ENCODE measurements at regions not wholly inside any gene's neighbourhood (a gene's known extent, or its start where the extent isn't known, plus 50 kb on each side); places are given as distances from the start of the nearest gene placed in this dataset.

- DNase-seq (ENCODE audit: low read depth) (no peak), FAIRE-seq (peak; percentile 13)
- TF ChIP-seq, protein P1, sequence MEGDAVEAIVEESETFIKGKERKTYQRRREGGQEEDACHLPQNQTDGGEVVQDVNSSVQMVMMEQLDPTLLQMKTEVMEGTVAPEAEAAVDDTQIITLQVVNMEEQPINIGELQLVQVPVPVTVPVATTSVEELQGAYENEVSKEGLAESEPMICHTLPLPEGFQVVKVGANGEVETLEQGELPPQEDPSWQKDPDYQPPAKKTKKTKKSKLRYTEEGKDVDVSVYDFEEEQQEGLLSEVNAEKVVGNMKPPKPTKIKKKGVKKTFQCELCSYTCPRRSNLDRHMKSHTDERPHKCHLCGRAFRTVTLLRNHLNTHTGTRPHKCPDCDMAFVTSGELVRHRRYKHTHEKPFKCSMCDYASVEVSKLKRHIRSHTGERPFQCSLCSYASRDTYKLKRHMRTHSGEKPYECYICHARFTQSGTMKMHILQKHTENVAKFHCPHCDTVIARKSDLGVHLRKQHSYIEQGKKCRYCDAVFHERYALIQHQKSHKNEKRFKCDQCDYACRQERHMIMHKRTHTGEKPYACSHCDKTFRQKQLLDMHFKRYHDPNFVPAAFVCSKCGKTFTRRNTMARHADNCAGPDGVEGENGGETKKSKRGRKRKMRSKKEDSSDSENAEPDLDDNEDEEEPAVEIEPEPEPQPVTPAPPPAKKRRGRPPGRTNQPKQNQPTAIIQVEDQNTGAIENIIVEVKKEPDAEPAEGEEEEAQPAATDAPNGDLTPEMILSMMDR (IDR thresholded peaks at IDR 0.05; ENCODE audit: insufficient read depth, low read length, severe bottlenecking) = no peak
- Histone ChIP-seq H3K36me3 (ENCODE audit: control insufficient read depth, insufficient read depth, low read length) (no peaks in the 10 kb centered on the region), H3K4me3 (ENCODE audit: low read depth, low read length) (no peak overlapping the region), H3K27me3 (ENCODE audit: control insufficient read depth, insufficient read depth, low read length) (no peaks in the 10 kb centered on the region)
Measured at GRCh38 chr16:87072101-87072500, 245.1 kb downstream of the C16orf95 start.

DNA sequence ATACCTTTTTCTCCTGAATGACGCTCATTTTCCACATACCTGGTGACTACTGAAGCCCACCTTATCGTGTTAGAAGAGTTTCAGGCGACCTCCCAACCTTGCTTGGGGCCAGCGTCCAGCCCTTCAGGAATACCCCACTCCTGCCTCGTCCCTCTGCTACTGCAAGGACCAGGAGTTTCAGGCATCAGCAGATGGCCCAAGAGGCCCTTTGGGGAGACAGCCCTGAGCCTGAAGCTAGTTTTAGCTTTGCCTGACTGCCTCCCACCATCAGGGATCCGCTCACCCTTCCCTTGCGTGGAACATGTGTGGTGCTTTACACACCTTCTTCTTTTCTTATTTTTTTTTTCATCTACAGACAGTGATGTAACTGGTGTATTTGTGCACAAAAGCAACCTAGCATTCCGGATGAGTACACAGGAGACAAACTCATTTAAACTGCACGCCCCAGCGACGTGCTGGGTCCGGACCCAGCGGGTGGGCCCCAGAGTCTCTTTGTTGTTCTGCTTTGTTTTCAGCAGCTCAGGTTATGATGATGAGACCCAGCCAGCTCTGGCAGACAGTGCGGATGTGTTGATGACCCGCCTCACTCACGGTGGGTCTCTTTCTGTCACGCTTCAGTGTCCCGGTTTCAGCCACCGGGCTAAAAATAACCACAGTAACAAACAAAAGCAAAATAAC is 242.4 kb downstream of the C16orf95 start:
- TF ChIP-seq, protein P1 (IDR thresholded peaks at IDR 0.05; ENCODE audit: insufficient read depth, low read length, severe bottlenecking) = no peak
- no peaks in the 10 kb centered on the region for H3K36me3 ChIP-seq (ENCODE audit: control insufficient read depth, insufficient read depth, low read length)
- H3K4me3 ChIP-seq (ENCODE audit: low read depth, low read length) = no peak overlapping the region
- no peak for DNase-seq (ENCODE audit: low read depth)
- no peaks in the 10 kb centered on the region for H3K27me3 ChIP-seq (ENCODE audit: control insufficient read depth, insufficient read depth, low read length)
- no peak for FAIRE-seq

DNA sequence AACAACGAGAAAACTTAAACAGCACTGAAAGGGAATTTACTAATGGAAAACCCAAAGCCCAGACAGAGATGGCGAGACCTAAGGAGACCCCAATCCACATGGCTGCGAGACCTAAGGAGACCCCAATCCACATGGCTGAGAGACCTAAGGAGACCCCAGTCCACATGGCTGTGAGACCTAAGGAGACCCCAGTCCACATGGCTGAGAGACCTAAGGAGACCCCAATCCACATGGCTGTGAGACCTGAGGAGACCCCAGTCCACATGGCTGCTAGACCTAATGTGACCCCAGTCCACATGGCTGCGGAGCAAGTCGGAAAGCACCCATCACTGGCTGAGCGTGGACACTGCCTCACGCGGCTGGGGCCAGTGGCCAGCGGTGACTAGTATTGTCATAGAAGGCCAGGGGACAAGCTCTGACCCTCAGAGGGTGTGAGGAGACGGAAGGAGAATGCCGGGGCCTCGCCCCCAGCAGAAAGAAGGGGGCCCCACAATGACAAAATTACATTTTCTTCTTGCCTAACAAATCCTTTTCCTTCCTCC is 241.8 kb downstream of the C16orf95 start:
- no peaks in the 10 kb centered on the region for H3K36me3 ChIP-seq (ENCODE audit: control insufficient read depth, insufficient read depth, low read length)
- TF ChIP-seq, protein P1 (IDR thresholded peaks at IDR 0.05; ENCODE audit: insufficient read depth, low read length, severe bottlenecking) = no peak
- FAIRE-seq = no peak
- no peak for DNase-seq (ENCODE audit: low read depth)
- H3K4me3 ChIP-seq (ENCODE audit: low read depth, low read length) = no peak overlapping the region
- H3K27me3 ChIP-seq (ENCODE audit: control insufficient read depth, insufficient read depth, low read length) = no peaks in the 10 kb centered on the region

DNA sequence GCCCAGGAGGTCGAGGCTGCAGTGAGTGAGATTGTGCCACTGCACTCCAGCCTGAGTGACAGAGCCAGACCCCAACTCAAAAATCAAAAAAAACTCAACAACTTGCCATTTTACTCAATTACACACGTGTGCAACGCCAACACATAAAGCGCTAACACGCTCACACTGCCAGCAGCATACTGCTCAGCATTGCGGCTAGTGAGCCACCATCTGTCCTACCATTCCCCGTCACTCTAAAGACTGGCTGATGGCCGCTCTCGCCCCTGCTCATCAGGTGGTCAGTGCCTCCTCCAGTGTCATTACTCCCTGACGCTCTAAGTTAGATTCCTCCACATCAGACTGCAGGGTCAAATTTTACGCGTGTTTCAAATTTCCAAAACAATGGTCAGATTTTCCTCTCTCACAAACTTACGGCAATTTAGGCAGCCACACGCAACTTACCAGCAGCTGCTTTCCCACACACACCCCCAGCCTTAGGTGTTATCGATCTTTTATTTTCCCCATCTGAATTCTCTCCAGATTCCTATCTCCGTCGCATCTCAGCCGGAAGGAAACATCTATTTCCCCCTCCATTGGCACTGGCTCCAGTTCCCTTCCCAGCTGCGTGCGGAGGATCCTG is 240.8 kb downstream of the C16orf95 start:
- DNase-seq (ENCODE audit: low read depth) = no peak
- H3K4me3 ChIP-seq (ENCODE audit: low read depth, low read length) = no peak overlapping the region
- no peaks in the 10 kb centered on the region for H3K36me3 ChIP-seq (ENCODE audit: control insufficient read depth, insufficient read depth, low read length)
- TF ChIP-seq, protein P1 (IDR thresholded peaks at IDR 0.05; ENCODE audit: insufficient read depth, low read length, severe bottlenecking) = no peak
- H3K27me3 ChIP-seq (ENCODE audit: control insufficient read depth, insufficient read depth, low read length) = no peaks in the 10 kb centered on the region
- FAIRE-seq = no peak

DNA sequence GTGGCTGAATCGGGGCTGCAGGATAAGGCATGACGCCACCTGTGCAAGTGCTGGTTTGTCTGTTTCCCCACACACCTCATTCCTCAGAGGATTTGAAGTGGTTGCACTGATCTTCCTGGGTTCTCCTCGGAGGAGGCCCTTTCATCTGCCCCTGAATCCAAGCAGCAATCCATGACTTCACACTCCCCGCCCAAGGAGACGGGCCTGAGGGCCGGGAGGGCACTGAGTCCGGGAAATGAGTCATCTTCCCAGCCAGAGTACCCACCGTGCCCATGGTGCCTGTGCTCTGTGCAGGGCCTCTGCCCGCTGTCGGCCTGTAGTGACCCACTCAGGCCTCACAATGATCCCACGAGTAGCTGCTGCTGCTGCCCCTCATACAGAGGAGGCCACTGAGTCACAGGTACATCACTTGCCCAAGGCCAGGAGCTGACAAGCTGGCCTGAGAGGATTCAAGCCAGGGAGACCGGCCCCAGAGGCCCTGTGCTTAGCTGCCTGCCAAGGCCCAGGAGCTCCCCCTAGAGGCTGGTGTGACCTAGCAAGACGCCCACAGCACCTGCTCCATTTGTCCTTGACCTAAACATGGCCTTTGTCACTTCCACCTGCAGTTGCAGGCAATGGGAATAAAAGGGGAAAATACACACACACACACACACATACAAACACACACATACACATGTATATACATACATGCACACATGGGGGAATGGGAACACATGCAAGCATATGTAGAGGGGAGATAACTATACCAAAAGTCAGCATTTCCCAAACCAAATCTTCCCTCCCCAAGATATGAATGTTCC is 240.0 kb downstream of the C16orf95 start:
- TF ChIP-seq, protein P1 (IDR thresholded peaks at IDR 0.05; ENCODE audit: insufficient read depth, low read length, severe bottlenecking) = peak; percentile 42
- H3K4me3 ChIP-seq (ENCODE audit: low read depth, low read length) = no peak overlapping the region
- no peaks in the 10 kb centered on the region for H3K27me3 ChIP-seq (ENCODE audit: control insufficient read depth, insufficient read depth, low read length)
- DNase-seq (ENCODE audit: low read depth) = peak; percentile 13
- no peak for FAIRE-seq
- no peaks in the 10 kb centered on the region for H3K36me3 ChIP-seq (ENCODE audit: control insufficient read depth, insufficient read depth, low read length)

Data from bronchial epithelial cell (primary cell).